ENCODE measurements at regions not wholly inside any gene's neighbourhood (a gene's known extent, or its start where the extent isn't known, plus 50 kb on each side); places are given as distances from the start of the nearest gene placed in this dataset.

- Mint-ChIP-seq H3K4me1 (ENCODE audit: low read depth) (no peaks in the 10 kb centered on the region), H3K36me3 (ENCODE audit: low read depth) (no peaks in the 10 kb centered on the region), H3K27ac (no peak overlapping the region), H3K4me3 (no peak overlapping the region), H3K9me3 (peaks cover 15% of the 10 kb centered on the region), H3K27me3 (peaks cover 4% of the 10 kb centered on the region)
These were observed 114.4 kb upstream of the TPRG1 start for GRCh38 chr3:189057369-189057768.

DNA sequence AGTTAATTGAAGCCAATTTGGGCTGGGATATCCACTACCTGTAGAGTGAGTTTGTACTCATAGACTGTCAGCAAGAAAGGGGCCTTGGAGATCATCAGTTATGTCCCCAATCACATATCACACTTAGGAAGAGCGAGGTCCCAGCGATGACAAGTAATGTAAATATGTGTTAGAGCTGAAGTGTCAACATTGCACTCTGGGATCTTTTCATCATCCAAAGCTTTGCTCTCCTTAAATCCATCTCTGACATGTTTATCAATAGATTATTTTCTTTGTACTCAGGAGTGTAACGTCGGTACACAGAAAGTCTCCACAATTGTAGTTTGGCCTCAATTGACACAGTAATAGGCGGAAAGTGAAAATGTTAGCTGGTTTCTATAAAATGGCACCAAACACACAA lies 113.7 kb upstream of the TPRG1 start:
- peaks cover 15% of the 10 kb centered on the region for H3K9me3 Mint-ChIP-seq
- no peak overlapping the region for H3K4me3 Mint-ChIP-seq
- no peak overlapping the region for H3K27ac Mint-ChIP-seq
- no peaks in the 10 kb centered on the region for H3K36me3 Mint-ChIP-seq (ENCODE audit: low read depth)
- H3K27me3 Mint-ChIP-seq: peaks cover 4% of the 10 kb centered on the region
- H3K4me1 Mint-ChIP-seq (ENCODE audit: low read depth): no peaks in the 10 kb centered on the region

GRCh38 chr3:189070965-189071364 lies 100.8 kb upstream of the TPRG1 start:
- no peak overlapping the region for H3K4me3 Mint-ChIP-seq
- peaks cover 8% of the 10 kb centered on the region for H3K4me1 Mint-ChIP-seq (ENCODE audit: low read depth)
- no peaks in the 10 kb centered on the region for H3K27me3 Mint-ChIP-seq
- no peaks in the 10 kb centered on the region for H3K36me3 Mint-ChIP-seq (ENCODE audit: low read depth)
- no peak overlapping the region for H3K27ac Mint-ChIP-seq
- H3K9me3 Mint-ChIP-seq: no peaks in the 10 kb centered on the region

GRCh38 chr3:189071446-189071845 lies 100.3 kb upstream of the TPRG1 start:
- no peaks in the 10 kb centered on the region for H3K36me3 Mint-ChIP-seq (ENCODE audit: low read depth)
- peaks cover 8% of the 10 kb centered on the region for H3K4me1 Mint-ChIP-seq (ENCODE audit: low read depth)

DNA sequence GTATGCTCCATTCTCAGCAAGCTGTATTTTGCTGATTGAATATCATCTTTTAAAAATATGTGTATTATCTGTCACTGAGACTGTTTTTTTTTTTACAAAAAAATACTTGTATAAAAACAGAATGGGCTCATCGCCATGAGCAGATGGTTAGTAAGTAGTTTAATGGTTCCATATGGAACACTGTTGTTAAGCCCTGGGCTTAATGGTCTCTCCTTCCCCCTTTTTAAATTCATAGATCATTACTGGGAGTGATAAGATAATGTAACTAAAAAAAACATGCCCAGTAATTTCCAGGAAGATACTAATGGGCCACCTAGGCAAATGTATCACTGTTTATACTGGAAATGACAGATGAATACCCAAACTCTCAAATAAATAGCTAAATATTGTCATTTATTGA lies 95.3 kb upstream of the TPRG1 start:
- Mint-ChIP-seq H3K27ac (no peak overlapping the region), H3K4me3 (no peak overlapping the region), H3K27me3 (no peaks in the 10 kb centered on the region)

More at GRCh38 chr3:189071446-189071845, 100.3 kb upstream of the TPRG1 start:
- H3K9me3 Mint-ChIP-seq: no peaks in the 10 kb centered on the region
- no peak overlapping the region for H3K27ac Mint-ChIP-seq
- no peak overlapping the region for H3K4me3 Mint-ChIP-seq
- no peaks in the 10 kb centered on the region for H3K27me3 Mint-ChIP-seq

DNA sequence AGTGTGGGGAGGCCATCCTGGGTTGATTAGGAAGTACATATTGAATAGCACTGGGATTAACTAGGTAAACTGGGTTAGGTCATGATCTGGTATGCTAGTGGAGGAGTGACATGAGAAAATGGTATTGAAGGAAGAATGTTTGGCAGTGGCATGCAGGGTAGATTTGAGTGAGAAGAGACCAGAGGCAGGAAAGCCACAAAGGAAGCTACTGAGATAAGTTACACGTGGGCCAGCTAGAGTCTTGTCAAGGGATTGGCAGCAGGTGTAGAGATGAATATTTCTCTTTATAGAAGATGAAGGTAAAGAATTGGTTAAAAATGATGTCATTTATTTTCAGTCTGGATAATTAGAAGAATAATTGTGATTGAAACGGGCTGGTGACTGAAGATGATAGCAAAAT lies 91.0 kb upstream of the TPRG1 start:
- Mint-ChIP-seq H3K4me3 (no peak overlapping the region), H3K27ac (no peak overlapping the region), H3K4me1 (ENCODE audit: low read depth) (no peaks in the 10 kb centered on the region), H3K27me3 (no peaks in the 10 kb centered on the region), H3K36me3 (ENCODE audit: low read depth) (no peaks in the 10 kb centered on the region), H3K9me3 (no peaks in the 10 kb centered on the region)

More for the DNA sequence above, 95.3 kb upstream of the TPRG1 start:
- H3K4me1 Mint-ChIP-seq (ENCODE audit: low read depth): peaks cover 5% of the 10 kb centered on the region
- H3K36me3 Mint-ChIP-seq (ENCODE audit: low read depth): no peaks in the 10 kb centered on the region
- no peaks in the 10 kb centered on the region for H3K9me3 Mint-ChIP-seq

DNA sequence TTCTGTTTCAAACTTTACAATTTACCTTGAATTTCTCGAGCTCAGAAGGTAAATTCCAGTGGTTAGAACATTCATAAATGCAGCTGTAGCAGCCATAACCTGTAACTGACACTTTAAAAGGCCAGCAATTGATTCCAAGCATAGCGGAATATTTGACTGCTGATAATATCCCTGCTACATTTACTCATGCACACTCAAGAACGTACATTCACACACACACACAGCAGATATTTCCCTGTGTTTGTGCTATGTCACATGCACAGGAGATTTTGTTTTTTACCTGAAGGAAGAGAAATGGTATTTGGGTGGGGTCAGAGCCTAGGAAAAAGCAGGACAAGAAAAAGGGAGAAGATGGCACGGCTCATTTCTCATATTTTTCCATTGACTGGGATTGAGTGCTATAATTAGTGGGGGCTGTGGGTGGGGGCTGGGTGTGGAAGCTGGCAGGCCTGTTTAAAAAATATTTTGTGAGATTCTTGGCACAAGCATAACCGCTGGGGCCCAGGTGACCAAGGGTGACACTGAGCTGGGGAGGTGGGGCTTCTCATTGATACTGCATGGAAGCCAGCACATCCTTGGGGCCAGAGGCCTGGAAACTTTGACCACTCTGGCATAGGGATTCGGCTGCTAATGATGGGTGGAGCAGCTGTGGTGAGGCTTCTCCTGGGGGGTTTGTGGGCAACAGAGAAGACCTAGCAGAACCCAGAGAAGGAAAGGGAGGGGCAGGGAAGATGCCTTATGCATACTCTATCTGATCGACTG lies 88.9 kb upstream of the TPRG1 start:
- H3K36me3 Mint-ChIP-seq (ENCODE audit: low read depth): no peaks in the 10 kb centered on the region
- no peaks in the 10 kb centered on the region for H3K4me1 Mint-ChIP-seq (ENCODE audit: low read depth)
- peaks cover under 1% of the 10 kb centered on the region for H3K9me3 Mint-ChIP-seq
- no peak overlapping the region for H3K4me3 Mint-ChIP-seq
- H3K27ac Mint-ChIP-seq: no peak overlapping the region
- no peaks in the 10 kb centered on the region for H3K27me3 Mint-ChIP-seq

- H3K4me3 Mint-ChIP-seq: no peak overlapping the region
- H3K36me3 Mint-ChIP-seq (ENCODE audit: low read depth): no peaks in the 10 kb centered on the region
- no peak overlapping the region for H3K27ac Mint-ChIP-seq
- H3K27me3 Mint-ChIP-seq: no peaks in the 10 kb centered on the region
- peaks cover 9% of the 10 kb centered on the region for H3K9me3 Mint-ChIP-seq
- no peaks in the 10 kb centered on the region for H3K4me1 Mint-ChIP-seq (ENCODE audit: low read depth)
These were observed 87.2 kb upstream of the TPRG1 start for GRCh38 chr3:189084620-189085019.

GRCh38 chr3:189092547-189092946 lies 79.2 kb upstream of the TPRG1 start:
- Mint-ChIP-seq H3K27me3 (peaks cover 7% of the 10 kb centered on the region), H3K4me1 (ENCODE audit: low read depth) (no peaks in the 10 kb centered on the region), H3K4me3 (no peak overlapping the region)

GRCh38 chr3:189094539-189094938 lies 77.2 kb upstream of the TPRG1 start:
- Mint-ChIP-seq H3K27me3 (peaks cover 7% of the 10 kb centered on the region), H3K9me3 (no peaks in the 10 kb centered on the region), H3K4me3 (no peak overlapping the region), H3K36me3 (ENCODE audit: low read depth) (no peaks in the 10 kb centered on the region), H3K27ac (no peak overlapping the region), H3K4me1 (ENCODE audit: low read depth) (no peaks in the 10 kb centered on the region)

More at GRCh38 chr3:189092547-189092946, 79.2 kb upstream of the TPRG1 start:
- peaks cover 9% of the 10 kb centered on the region for H3K9me3 Mint-ChIP-seq
- H3K27ac Mint-ChIP-seq: no peak overlapping the region
- H3K36me3 Mint-ChIP-seq (ENCODE audit: low read depth): no peaks in the 10 kb centered on the region

DNA sequence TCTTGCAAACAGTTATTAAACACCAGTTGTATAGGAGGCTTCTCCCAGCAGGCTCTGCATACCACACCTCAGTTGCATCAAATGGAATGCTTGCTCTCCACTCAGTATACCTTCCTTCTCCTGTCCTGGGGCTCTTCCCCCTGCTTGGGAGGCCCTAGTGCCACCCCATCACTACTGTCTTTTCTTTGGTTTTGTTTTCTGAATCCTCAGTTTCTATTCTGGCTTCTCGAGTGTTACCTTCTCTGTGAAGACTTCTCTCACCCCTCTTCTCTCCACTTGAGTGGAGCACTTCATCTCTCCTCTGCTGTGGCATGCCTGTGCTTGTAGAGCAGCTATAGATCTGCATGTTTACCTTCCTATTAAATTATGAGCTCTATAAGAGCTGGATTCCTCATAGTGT lies 75.7 kb upstream of the TPRG1 start:
- Mint-ChIP-seq H3K36me3 (ENCODE audit: low read depth) (no peaks in the 10 kb centered on the region), H3K9me3 (no peaks in the 10 kb centered on the region), H3K27me3 (peaks cover 7% of the 10 kb centered on the region), H3K4me1 (ENCODE audit: low read depth) (no peaks in the 10 kb centered on the region), H3K4me3 (no peak overlapping the region), H3K27ac (no peak overlapping the region)

GRCh38 chr3:189099031-189099471 lies 72.7 kb upstream of the TPRG1 start:
- no peaks in the 10 kb centered on the region for H3K9me3 Mint-ChIP-seq
- H3K4me3 Mint-ChIP-seq: no peak overlapping the region
- H3K36me3 Mint-ChIP-seq (ENCODE audit: low read depth): no peaks in the 10 kb centered on the region
- H3K27ac Mint-ChIP-seq: no peak overlapping the region
- no peaks in the 10 kb centered on the region for H3K4me1 Mint-ChIP-seq (ENCODE audit: low read depth)
- no peaks in the 10 kb centered on the region for H3K27me3 Mint-ChIP-seq

DNA sequence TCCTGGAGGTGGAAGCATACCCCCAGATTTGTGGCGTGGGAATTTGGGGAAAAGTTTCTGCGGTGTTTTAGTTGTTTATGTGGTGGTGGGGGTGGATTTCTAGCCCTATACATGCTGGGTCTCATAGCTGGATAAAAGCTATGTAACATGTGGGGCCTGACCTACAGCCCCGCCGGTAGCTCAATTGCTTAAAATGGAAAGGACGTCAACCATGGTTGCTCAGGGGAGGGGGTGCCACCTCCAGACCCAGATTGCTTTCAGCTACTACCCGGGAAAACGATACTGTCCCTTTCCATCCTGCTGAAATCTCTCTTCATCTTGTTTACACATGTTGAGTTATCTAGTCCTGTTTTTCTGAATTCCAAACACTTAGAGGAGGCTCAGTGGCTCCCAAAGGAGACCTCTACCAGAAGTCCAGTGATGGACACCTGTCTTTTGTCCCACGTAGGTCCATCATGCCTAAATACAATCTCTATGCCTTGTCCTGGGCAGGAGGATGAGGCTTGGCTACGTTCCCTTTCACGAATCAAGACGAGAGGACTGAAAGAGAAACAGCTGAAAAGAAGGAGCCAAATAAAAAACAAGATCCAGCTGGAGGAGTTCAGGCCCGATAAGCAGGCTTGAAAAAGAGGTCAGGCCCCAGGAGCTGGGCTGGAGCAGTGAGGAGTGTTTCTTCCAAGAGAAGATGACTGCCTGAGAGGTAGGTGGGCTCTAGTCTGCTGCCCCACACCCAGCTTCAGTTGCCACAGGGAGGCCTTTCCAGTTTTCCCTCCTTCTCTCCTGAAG lies 72.1 kb upstream of the TPRG1 start:
- Mint-ChIP-seq H3K27ac (no peak overlapping the region), H3K9me3 (no peaks in the 10 kb centered on the region), H3K4me1 (ENCODE audit: low read depth) (no peaks in the 10 kb centered on the region), H3K27me3 (no peaks in the 10 kb centered on the region), H3K36me3 (ENCODE audit: low read depth) (no peaks in the 10 kb centered on the region), H3K4me3 (no peak overlapping the region)

GRCh38 chr3:189100866-189101265 lies 70.9 kb upstream of the TPRG1 start:
- Mint-ChIP-seq H3K9me3 (no peaks in the 10 kb centered on the region), H3K27me3 (no peaks in the 10 kb centered on the region), H3K4me1 (ENCODE audit: low read depth) (no peaks in the 10 kb centered on the region), H3K4me3 (no peak overlapping the region), H3K27ac (no peak overlapping the region), H3K36me3 (ENCODE audit: low read depth) (no peaks in the 10 kb centered on the region)

DNA sequence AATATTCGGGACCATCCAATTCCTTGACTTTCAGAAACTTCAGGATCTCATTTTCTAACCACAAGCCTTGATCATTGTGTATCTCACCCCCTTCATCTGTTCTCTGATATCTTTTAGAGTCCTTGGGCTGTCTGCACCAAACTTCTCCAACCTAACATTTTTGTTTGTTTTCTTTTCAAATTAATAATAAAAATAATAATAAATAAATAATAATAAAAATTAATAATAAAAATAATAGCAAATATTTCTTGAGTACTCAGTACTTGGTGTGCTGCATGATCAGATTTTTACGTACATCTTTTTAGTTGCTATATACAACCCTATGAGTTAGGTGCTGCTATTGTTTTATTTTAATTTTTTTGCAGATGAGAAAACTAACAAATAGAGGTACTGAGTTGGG lies 70.2 kb upstream of the TPRG1 start:
- Mint-ChIP-seq H3K4me1 (ENCODE audit: low read depth) (no peaks in the 10 kb centered on the region), H3K9me3 (no peaks in the 10 kb centered on the region), H3K36me3 (ENCODE audit: low read depth) (no peaks in the 10 kb centered on the region), H3K27ac (no peak overlapping the region), H3K27me3 (no peaks in the 10 kb centered on the region), H3K4me3 (no peak overlapping the region)
